ENCODE measurements at regions not wholly inside any gene's neighbourhood (a gene's known extent, or its start where the extent isn't known, plus 50 kb on each side); places are given as distances from the start of the nearest gene placed in this dataset.

- H3K4me3 ChIP-seq (ENCODE audit: low read length, poor library complexity, severe bottlenecking), result no peak overlapping the region
- no peaks in the 10 kb centered on the region for H3K27me3 ChIP-seq (ENCODE audit: insufficient read depth, low read length, poor library complexity, severe bottlenecking)
- H3K36me3 ChIP-seq (ENCODE audit: insufficient read depth, low read length), result no peaks in the 10 kb centered on the region
- H3K79me2 ChIP-seq (ENCODE audit: insufficient read depth, low read length), result no peaks in the 10 kb centered on the region
- no peak for TF ChIP-seq EZH2phosphoT487 (IDR thresholded peaks at IDR 0.05; ENCODE audit: borderline replicate concordance)
- no peak overlapping the region for H3K4me2 ChIP-seq (ENCODE audit: low read depth, low read length, poor library complexity, severe bottlenecking)
- H3K9me2 ChIP-seq (replicated peaks; ENCODE audit: low read depth, low read length), result no peaks in the 10 kb centered on the region
- H3K9me3 ChIP-seq (ENCODE audit: insufficient read depth, low read depth, low read length), result no peaks in the 10 kb centered on the region; the same call in 1 of the 2 replicates
- H3K9ac ChIP-seq (ENCODE audit: low read depth, low read length, poor library complexity, severe bottlenecking), result no peak overlapping the region
- no peak overlapping the region for H2AFZ ChIP-seq (ENCODE audit: low read length)
- H3K4me1 ChIP-seq (ENCODE audit: insufficient read depth, low read length, poor library complexity, severe bottlenecking), result no peaks in the 10 kb centered on the region
- H4K20me1 ChIP-seq (ENCODE audit: insufficient read depth, low read length, poor library complexity, severe bottlenecking), result no peaks in the 10 kb centered on the region
- no peaks in the 10 kb centered on the region for H3F3A ChIP-seq (ENCODE audit: low read depth)
These were observed 175.9 kb downstream of the NSG2 start for GRCh38 chr5:174221436-174221835.

GRCh38 chr5:174221946-174222345, 176.4 kb downstream of the NSG2 start:
- Histone ChIP-seq H3K79me2 (ENCODE audit: insufficient read depth, low read length) (no peaks in the 10 kb centered on the region), H3K4me2 (ENCODE audit: low read depth, low read length, poor library complexity, severe bottlenecking) (no peak overlapping the region), H3K27me3 (ENCODE audit: insufficient read depth, low read length, poor library complexity, severe bottlenecking) (no peaks in the 10 kb centered on the region), H3K9me3 (ENCODE audit: insufficient read depth, low read depth, low read length) (no peaks in the 10 kb centered on the region; the same call in 1 of the 2 replicates), H3K9me2 (replicated peaks; ENCODE audit: low read depth, low read length) (no peaks in the 10 kb centered on the region), H3K36me3 (ENCODE audit: insufficient read depth, low read length) (no peaks in the 10 kb centered on the region), H3K4me3 (ENCODE audit: low read length, poor library complexity, severe bottlenecking) (no peak overlapping the region), H3K4me1 (ENCODE audit: insufficient read depth, low read length, poor library complexity, severe bottlenecking) (no peaks in the 10 kb centered on the region), H4K20me1 (ENCODE audit: insufficient read depth, low read length, poor library complexity, severe bottlenecking) (no peaks in the 10 kb centered on the region), H2AFZ (ENCODE audit: low read length) (no peak overlapping the region), H3F3A (ENCODE audit: low read depth) (no peaks in the 10 kb centered on the region), H3K9ac (ENCODE audit: low read depth, low read length, poor library complexity, severe bottlenecking) (no peak overlapping the region)
- TF ChIP-seq EZH2phosphoT487 (IDR thresholded peaks at IDR 0.05; ENCODE audit: borderline replicate concordance), result no peak
- TF ChIP-seq, protein P1, sequence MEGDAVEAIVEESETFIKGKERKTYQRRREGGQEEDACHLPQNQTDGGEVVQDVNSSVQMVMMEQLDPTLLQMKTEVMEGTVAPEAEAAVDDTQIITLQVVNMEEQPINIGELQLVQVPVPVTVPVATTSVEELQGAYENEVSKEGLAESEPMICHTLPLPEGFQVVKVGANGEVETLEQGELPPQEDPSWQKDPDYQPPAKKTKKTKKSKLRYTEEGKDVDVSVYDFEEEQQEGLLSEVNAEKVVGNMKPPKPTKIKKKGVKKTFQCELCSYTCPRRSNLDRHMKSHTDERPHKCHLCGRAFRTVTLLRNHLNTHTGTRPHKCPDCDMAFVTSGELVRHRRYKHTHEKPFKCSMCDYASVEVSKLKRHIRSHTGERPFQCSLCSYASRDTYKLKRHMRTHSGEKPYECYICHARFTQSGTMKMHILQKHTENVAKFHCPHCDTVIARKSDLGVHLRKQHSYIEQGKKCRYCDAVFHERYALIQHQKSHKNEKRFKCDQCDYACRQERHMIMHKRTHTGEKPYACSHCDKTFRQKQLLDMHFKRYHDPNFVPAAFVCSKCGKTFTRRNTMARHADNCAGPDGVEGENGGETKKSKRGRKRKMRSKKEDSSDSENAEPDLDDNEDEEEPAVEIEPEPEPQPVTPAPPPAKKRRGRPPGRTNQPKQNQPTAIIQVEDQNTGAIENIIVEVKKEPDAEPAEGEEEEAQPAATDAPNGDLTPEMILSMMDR (conservative IDR thresholded peaks at IDR 0.05; ENCODE audit: low read length), result no peak

DNA sequence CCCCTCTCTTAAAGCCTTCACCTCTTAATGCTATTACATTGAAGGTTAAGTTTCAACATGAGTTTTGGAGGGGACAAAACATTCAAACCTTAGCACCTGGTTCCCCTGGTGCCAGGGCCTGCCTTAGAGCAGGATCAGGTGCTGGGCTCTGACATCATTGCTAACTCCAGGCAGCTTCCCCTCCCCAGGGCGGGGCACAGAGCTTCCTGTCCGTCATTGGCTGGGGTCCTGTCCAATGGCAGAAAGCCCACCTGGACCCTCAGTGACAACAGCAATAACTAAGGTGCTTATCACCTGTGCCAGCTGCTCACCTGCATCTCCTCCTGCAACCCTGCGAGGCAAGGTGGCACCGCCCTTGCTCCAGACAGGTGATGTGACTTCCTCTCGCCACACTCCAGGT, 177.4 kb downstream of the NSG2 start:
- no peaks in the 10 kb centered on the region for H4K20me1 ChIP-seq (ENCODE audit: insufficient read depth, low read length, poor library complexity, severe bottlenecking)
- no peaks in the 10 kb centered on the region for H3K79me2 ChIP-seq (ENCODE audit: insufficient read depth, low read length)
- H2AFZ ChIP-seq (ENCODE audit: low read length), result no peak overlapping the region
- no peak overlapping the region for H3K9ac ChIP-seq (ENCODE audit: low read depth, low read length, poor library complexity, severe bottlenecking)
- H3K36me3 ChIP-seq (ENCODE audit: insufficient read depth, low read length), result no peaks in the 10 kb centered on the region
- H3K4me2 ChIP-seq (ENCODE audit: low read depth, low read length, poor library complexity, severe bottlenecking), result no peak overlapping the region
- no peaks in the 10 kb centered on the region for H3K4me1 ChIP-seq (ENCODE audit: insufficient read depth, low read length, poor library complexity, severe bottlenecking)
- H3K27me3 ChIP-seq (ENCODE audit: insufficient read depth, low read length, poor library complexity, severe bottlenecking), result no peaks in the 10 kb centered on the region
- H3K4me3 ChIP-seq (ENCODE audit: low read length, poor library complexity, severe bottlenecking), result no peak overlapping the region
- no peaks in the 10 kb centered on the region for H3F3A ChIP-seq (ENCODE audit: low read depth)
- H3K9me3 ChIP-seq (ENCODE audit: insufficient read depth, low read depth, low read length), result no peaks in the 10 kb centered on the region; the same call in 1 of the 2 replicates
- TF ChIP-seq EZH2phosphoT487 (IDR thresholded peaks at IDR 0.05; ENCODE audit: borderline replicate concordance), result no peak
- TF ChIP-seq, protein P1 (conservative IDR thresholded peaks at IDR 0.05; ENCODE audit: low read length), result no peak
- no peaks in the 10 kb centered on the region for H3K9me2 ChIP-seq (replicated peaks; ENCODE audit: low read depth, low read length)

GRCh38 chr5:174223355-174223754, 177.8 kb downstream of the NSG2 start:
- TF ChIP-seq, protein P1 (conservative IDR thresholded peaks at IDR 0.05; ENCODE audit: low read length), result no peak
- TF ChIP-seq EZH2phosphoT487 (IDR thresholded peaks at IDR 0.05; ENCODE audit: borderline replicate concordance), result no peak
- Histone ChIP-seq H3K4me1 (ENCODE audit: insufficient read depth, low read length, poor library complexity, severe bottlenecking) (no peaks in the 10 kb centered on the region), H3F3A (ENCODE audit: low read depth) (no peaks in the 10 kb centered on the region), H3K9ac (ENCODE audit: low read depth, low read length, poor library complexity, severe bottlenecking) (no peak overlapping the region), H3K9me3 (ENCODE audit: insufficient read depth, low read depth, low read length) (no peaks in the 10 kb centered on the region; the same call in 1 of the 2 replicates), H4K20me1 (ENCODE audit: insufficient read depth, low read length, poor library complexity, severe bottlenecking) (no peaks in the 10 kb centered on the region), H3K4me2 (ENCODE audit: low read depth, low read length, poor library complexity, severe bottlenecking) (no peak overlapping the region), H3K79me2 (ENCODE audit: insufficient read depth, low read length) (no peaks in the 10 kb centered on the region), H3K9me2 (replicated peaks; ENCODE audit: low read depth, low read length) (no peaks in the 10 kb centered on the region), H3K36me3 (ENCODE audit: insufficient read depth, low read length) (no peaks in the 10 kb centered on the region), H3K27me3 (ENCODE audit: insufficient read depth, low read length, poor library complexity, severe bottlenecking) (no peaks in the 10 kb centered on the region), H3K4me3 (ENCODE audit: low read length, poor library complexity, severe bottlenecking) (no peak overlapping the region), H2AFZ (ENCODE audit: low read length) (no peak overlapping the region)

Data from Loucy (cell line).